Endothelial cell of umbilical vein (primary cell): ENCODE measurements at regions not wholly inside any gene's neighbourhood (a gene's known extent, or its start where the extent isn't known, plus 50 kb on each side); places are given as distances from the start of the nearest gene placed in this dataset.

Source experiments
- BruUV-seq: library from RNA; stranded (reverse); fragments of 400-500 nt; replicated peaks from 2 replicates; lab custom pipeline; 2021; lab: Mats Ljungman, UMichigan
- CTCF ChIA-PET: fragments of 300-600, 350-600 bp; sonication (Branson Sonifier 250); formaldehyde crosslinking; loops from one replicate; lab custom pipeline; 2021; ENCODE audit warnings: antibody characterized with exemption, inconsistent platforms; lab: Charles Lee
- POLR2A ChIA-PET: fragments of 300-600, 350-600 bp; sonication (Branson Sonifier 250); formaldehyde crosslinking; loops from one replicate; lab custom pipeline; 2021; ENCODE audit warnings: antibody characterized with exemption, inconsistent platforms; lab: Charles Lee
- DNase-seq: peaks from one replicate; pipeline ENCODE4 v3.0.0-alpha.2; 2011; ENCODE audit warnings: low read depth, low spot score
- FAIRE-seq: peaks from 2 replicates; lab custom pipeline; 2011; peaks lifted over from hg19 to GRCh38; lab: Jason Lieb, UNC
- H2AFZ ChIP-seq: 2 replicates; pipeline ENCODE4 v1.6.0; 2012; ENCODE audit warnings: low read depth, low read length, control low read depth, inconsistent platforms
- H3K27ac ChIP-seq: 2 replicates; pipeline ENCODE4 v1.5.1; 2011; ENCODE audit warnings: low read depth, mild to moderate bottlenecking, control low read depth, low read length, moderate library complexity; ENCODE audit not compliant: insufficient read depth
- H3K27me3 ChIP-seq, 2 experiments: 2 replicates each; pipeline versions ENCODE4 v1.6.0 to v1.6.1; 2011; ENCODE audit warnings: low read length in 2 of 2, mixed read lengths in 1 of 2; ENCODE audit not compliant: control insufficient read depth in 2 of 2, insufficient read depth in 2 of 2
- H3K36me3 ChIP-seq, 2 experiments: 2 replicates in 1 of 2; 3 replicates in 1 of 2; pipeline ENCODE4 v1.5.1; 2011; ENCODE audit warnings: low read length in 2 of 2, mild to moderate bottlenecking in 1 of 2, moderate library complexity in 1 of 2; ENCODE audit not compliant: control insufficient read depth in 2 of 2, insufficient read depth in 2 of 2; ENCODE audit errors: extremely low read depth in 1 of 2
- H3K4me1 ChIP-seq: 3 replicates; pipeline ENCODE4 v1.5.1; 2011; ENCODE audit warnings: mild to moderate bottlenecking, low read length; ENCODE audit not compliant: control insufficient read depth, insufficient read depth; ENCODE audit errors: extremely low read depth
- H3K4me2 ChIP-seq: 2 replicates; pipeline ENCODE4 v1.6.1; 2011; ENCODE audit warnings: low read length, control low read depth, mixed read lengths; ENCODE audit not compliant: insufficient read depth
- H3K4me3 ChIP-seq, 3 experiments: fragments of 200-600 bp in 1 of 3; sonication (generic), shearing (Covaris generic) in 1 of 3; replicated peaks in 1 of 3; 2 replicates each; pipeline ENCODE4 v1.5.1; 2011 to 2016; ENCODE audit warnings: control low read depth in 3 of 3, low read length in 3 of 3, mild to moderate bottlenecking in 2 of 3, inconsistent platforms in 1 of 3, low read depth in 1 of 3, moderate library complexity in 1 of 3; ENCODE audit not compliant: insufficient read depth in 1 of 3
- H3K79me2 ChIP-seq: 2 replicates; pipeline ENCODE4 v1.6.0; 2012; ENCODE audit warnings: low read length, inconsistent platforms; ENCODE audit not compliant: control insufficient read depth, insufficient read depth
- H3K9ac ChIP-seq: replicated peaks from 2 replicates; pipeline ENCODE3; 2011; ENCODE audit warnings: low read length, control low read depth; ENCODE audit not compliant: insufficient read depth; ENCODE audit errors: extremely low read depth
- H3K9me1 ChIP-seq: replicated peaks from 3 replicates; pipeline ENCODE4 v1.6.0; 2011; ENCODE audit warnings: mild to moderate bottlenecking, low read length; ENCODE audit not compliant: control insufficient read depth, insufficient read depth; ENCODE audit errors: extremely low read depth
- H3K9me3 ChIP-seq: replicated peaks from 2 replicates; pipeline ENCODE4 v1.5.1; 2012; ENCODE audit warnings: low read length, inconsistent platforms; ENCODE audit not compliant: control insufficient read depth, insufficient read depth
- H4K20me1 ChIP-seq: replicated peaks from 2 replicates; pipeline ENCODE3; 2011; ENCODE audit warnings: mild to moderate bottlenecking, low read length; ENCODE audit not compliant: control insufficient read depth, insufficient read depth; ENCODE audit errors: extremely low read depth
- CTCF ChIP-seq, 2 donors: IDR thresholded peaks; 1 replicate in 1 of 2; 2 replicates in 1 of 2; pipeline ENCODE4 v1.5.1; 2011; ENCODE audit warnings: low read length in 2 of 2, mild to moderate bottlenecking in 2 of 2, moderate library complexity in 2 of 2, control low read depth in 1 of 2, inconsistent platforms in 1 of 2, low read depth in 1 of 2; ENCODE audit not compliant: insufficient read depth in 1 of 2; ENCODE audit errors: extremely low read depth in 1 of 2
- EZH2 ChIP-seq: IDR thresholded peaks from 2 replicates; pipeline ENCODE4 v1.6.1; 2012; ENCODE audit warnings: borderline replicate concordance, low read depth, mild to moderate bottlenecking, moderate library complexity, low read length, inconsistent platforms; ENCODE audit not compliant: severe bottlenecking
- FOS ChIP-seq: IDR thresholded peaks from 2 replicates; pipeline ENCODE4 v1.6.1; 2011; ENCODE audit warnings: mild to moderate bottlenecking, low read length, moderate library complexity, borderline replicate concordance; ENCODE audit not compliant: insufficient read depth
- GATA2 ChIP-seq: IDR thresholded peaks from 2 replicates; pipeline ENCODE4 v1.7.0; 2011; ENCODE audit warnings: low read depth, mild to moderate bottlenecking, moderate library complexity, mixed read lengths, low read length; ENCODE audit not compliant: insufficient read length, insufficient read depth
- JUN ChIP-seq: IDR thresholded peaks from 2 replicates; pipeline ENCODE4 v1.6.1; 2011; ENCODE audit warnings: borderline replicate concordance, low read depth; ENCODE audit not compliant: insufficient read length, insufficient read depth
- MAX ChIP-seq: IDR thresholded peaks from 2 replicates; pipeline ENCODE4 v1.6.1; 2011; ENCODE audit not compliant: insufficient read depth, insufficient read length
- MYC ChIP-seq: IDR thresholded peaks from one replicate; pipeline ENCODE4 v1.6.1; 2011; ENCODE audit warnings: mild to moderate bottlenecking, low read depth, low read length
- POLR2A ChIP-seq: IDR thresholded peaks from 2 replicates; pipeline ENCODE4 v1.6.1; 2012; ENCODE audit warnings: low read depth, mild to moderate bottlenecking, control low read depth, low read length
- POLR2AphosphoS5 ChIP-seq: IDR thresholded peaks from 2 replicates; pipeline ENCODE4 v1.6.1; 2012; ENCODE audit warnings: low read depth, mild to moderate bottlenecking, control low read depth, low read length, moderate library complexity; ENCODE audit not compliant: insufficient read depth
- dilution Hi-C: fragments of 300-500 bp; cut with MboI; formaldehyde crosslinking; loops from one replicate; pipeline ENCODE4 v1.15.0; 2019; ENCODE audit warnings: low sequenced_read_pairs; ENCODE audit not compliant: extremely low pct_ligation_motif_present
- intact Hi-C: fragments of 100-400 bp; cut with micrococcal nuclease; formaldehyde crosslinking; loops from one replicate; pipeline ENCODE4 v1.10.0; 2022

GRCh38 chr4:167629272-167629671 is 395.0 kb upstream of the SPOCK3 start:
- H3K4me3 ChIP-seq = no peak overlapping the region
- TF ChIP-seq MAX (no peak), POLR2AphosphoS5 (no peak), POLR2A (no peak), MYC (no peak), CTCF (IDR thresholded peaks at IDR 0.05; ENCODE audit: extremely low read depth in 1 of 2, insufficient read depth in 1 of 2, low read depth in 1 of 2, low read length in 2 of 2) (no peak), GATA2 (no peak), FOS (no peak), JUN (no peak), EZH2 (no peak)
- no peak overlapping the region for H3K4me2 ChIP-seq
- intact Hi-C loops (no loop called here), dilution Hi-C loops (no loop called here)
- BruUV-seq = no TSS peak
- no peaks in the 10 kb centered on the region for H3K79me2 ChIP-seq
- H2AFZ ChIP-seq = no peak overlapping the region
- no peaks in the 10 kb centered on the region for H3K36me3 ChIP-seq
- DNase-seq = no peak
- H3K9ac ChIP-seq = no peak overlapping the region
- H3K27ac ChIP-seq = no peak overlapping the region
- ChIA-PET CTCF (no interaction called here), POLR2A (no interaction called here)
- no peaks in the 10 kb centered on the region for H4K20me1 ChIP-seq
- no peaks in the 10 kb centered on the region for H3K9me1 ChIP-seq
- no peaks in the 10 kb centered on the region for H3K9me3 ChIP-seq
- no peaks in the 10 kb centered on the region for H3K27me3 ChIP-seq
- no peak for FAIRE-seq
- no peaks in the 10 kb centered on the region for H3K4me1 ChIP-seq
